HCT116 (cell line): ENCODE measurements at regions not wholly inside any gene's neighbourhood (a gene's known extent, or its start where the extent isn't known, plus 50 kb on each side); places are given as distances from the start of the nearest gene placed in this dataset.

Experiments used
- ATAC-seq: fragments of 200-7000 bp; cut with Tn5 transposase; 2 replicates; pipeline ENCODE4 v1.9.1; 2020; ENCODE audit warnings: mild to moderate bottlenecking, moderate library complexity
- BruUV-seq: library from RNA; stranded (reverse); fragments of 400-500 nt; replicated peaks from 2 replicates; lab custom pipeline; 2021; lab: Mats Ljungman, UMichigan
- CTCF ChIA-PET: fragments of 300-600 bp; sonication (Branson Sonifier 250); formaldehyde crosslinking; loops from one replicate; lab custom pipeline; 2021; ENCODE audit warnings: antibody characterized with exemption; lab: Charles Lee
- POLR2A ChIA-PET: fragments of 300-600, 350-600 bp; sonication (Branson Sonifier 250); formaldehyde crosslinking; loops from one replicate; lab custom pipeline; 2021; ENCODE audit warnings: antibody characterized with exemption; lab: Charles Lee
- RAD21 ChIA-PET, 2 experiments: fragments of 300-600 bp; sonication (Branson Sonifier 250); formaldehyde crosslinking; loops; one replicate each; lab custom pipeline; 2023; ENCODE audit warnings: low total read pairs in 2 of 2; ENCODE audit not compliant: uncharacterized antibody in 2 of 2, unreplicated experiment in 2 of 2, low non-redundant PET in 1 of 2; lab: Charles Lee
- DNase-seq: peaks from one replicate; pipeline ENCODE4 v3.0.0-alpha.2; 2010; ENCODE audit warnings: low read depth, low spot score
- H2AFZ ChIP-seq: fragments of 200-600 bp; shearing (Covaris generic), sonication (generic); 2 replicates; pipeline ENCODE4 v1.6.1; 2017; ENCODE audit warnings: low read depth, mixed run types, mixed read lengths, antibody characterized with exemption, low read length; ENCODE audit not compliant: poor library complexity, severe bottlenecking
- H3K27ac ChIP-seq: 2 replicates; pipeline ENCODE4 v1.5.1; 2012; ENCODE audit warnings: low read depth, low read length
- H3K27me3 ChIP-seq: fragments of 200-600 bp; sonication (generic); 2 replicates; pipeline ENCODE4 v1.6.1; 2016; ENCODE audit warnings: mixed run types, low read length, mixed read lengths; ENCODE audit not compliant: insufficient read depth
- H3K36me3 ChIP-seq, 2 experiments: fragments of 200-500 bp in 1 of 2; fragments of 200-600 bp in 1 of 2; sonication (Bioruptor generic) in 1 of 2; sonication (generic) in 1 of 2; 2 replicates each; pipeline versions ENCODE4 v1.5.1 to v1.6.1; 2014 to 2016; ENCODE audit warnings: low read length in 2 of 2, inconsistent platforms in 1 of 2, mixed read lengths in 1 of 2, mixed run types in 1 of 2; ENCODE audit not compliant: insufficient read depth in 2 of 2, control insufficient read depth in 1 of 2
- H3K4me1 ChIP-seq, 2 experiments: fragments of 200-600 bp in 1 of 2; sonication (generic) in 1 of 2; 2 replicates each; pipeline versions ENCODE4 v1.5.1 to v1.6.1; 2012 to 2017; ENCODE audit warnings: low read length in 2 of 2, inconsistent platforms in 1 of 2, mild to moderate bottlenecking in 1 of 2, mixed read lengths in 1 of 2, mixed run types in 1 of 2, moderate library complexity in 1 of 2; ENCODE audit not compliant: insufficient read depth in 2 of 2, control insufficient read depth in 1 of 2
- H3K4me2 ChIP-seq: fragments of 200-600 bp; sonication (generic); 2 replicates; pipeline ENCODE4 v1.6.1; 2017; ENCODE audit warnings: mixed run types, low read length, mixed read lengths
- H3K4me3 ChIP-seq, 2 experiments: fragments of 200-600 bp in 1 of 2; sonication (generic) in 1 of 2; replicated peaks in 1 of 2; 2 replicates each; pipeline ENCODE4 v1.5.1; 2011 to 2016; ENCODE audit warnings: low read length in 2 of 2, control low read depth in 1 of 2, low read depth in 1 of 2, mild to moderate bottlenecking in 1 of 2, mixed read lengths in 1 of 2, mixed run types in 1 of 2
- H3K79me2 ChIP-seq: fragments of 200-600 bp; sonication (generic); 2 replicates; pipeline ENCODE4 v1.6.1; 2017; ENCODE audit warnings: mild to moderate bottlenecking, mixed run types, low read length, moderate library complexity, mixed read lengths; ENCODE audit not compliant: insufficient read depth
- H3K9ac ChIP-seq: fragments of 200-600 bp; sonication (generic); 2 replicates; pipeline ENCODE4 v1.6.1; 2016; ENCODE audit warnings: low read length, mixed read lengths
- H3K9me2 ChIP-seq: fragments of 200-600 bp; sonication (generic), shearing (Covaris generic); 2 replicates; pipeline ENCODE4 v1.6.1; 2017; ENCODE audit warnings: mixed run types, mild to moderate bottlenecking, moderate library complexity; ENCODE audit not compliant: insufficient read depth
- H3K9me3 ChIP-seq, 2 experiments: fragments of 200-500 bp in 1 of 2; fragments of 200-600 bp in 1 of 2; sonication (Bioruptor generic) in 1 of 2; sonication (generic) in 1 of 2; 2 replicates each; pipeline ENCODE4 v1.6.1; 2014 to 2017; ENCODE audit warnings: low read length in 2 of 2, mixed read lengths in 2 of 2, inconsistent platforms in 1 of 2, low read depth in 1 of 2, mild to moderate bottlenecking in 1 of 2, mixed run types in 1 of 2, moderate library complexity in 1 of 2; ENCODE audit not compliant: control insufficient read depth in 1 of 2, insufficient read depth in 1 of 2
- H4K20me1 ChIP-seq: fragments of 200-600 bp; sonication (generic), shearing (Covaris generic); 2 replicates; pipeline ENCODE4 v1.6.1; 2017; ENCODE audit warnings: mixed run types, mild to moderate bottlenecking, moderate library complexity; ENCODE audit not compliant: insufficient read depth
- CBX3 ChIP-seq: IDR thresholded peaks from 2 replicates; pipeline ENCODE4 v1.6.1; 2012; ENCODE audit warnings: low read depth
- CEBPB ChIP-seq: IDR thresholded peaks from 2 replicates; pipeline ENCODE4 v1.6.1; 2012; ENCODE audit warnings: low read depth
- EGR1 ChIP-seq: IDR thresholded peaks from 2 replicates; pipeline ENCODE4 v1.6.1; 2012; ENCODE audit warnings: low read depth
- ELF1 ChIP-seq: IDR thresholded peaks from 2 replicates; pipeline ENCODE4 v1.6.1; 2012; ENCODE audit warnings: low read depth, borderline replicate concordance
- EZH2 ChIP-seq: fragments of 200-600 bp; sonication (generic); IDR thresholded peaks from 2 replicates; pipeline ENCODE4 v1.6.1; 2017; ENCODE audit warnings: antibody characterized with exemption, mixed run types
- EZH2phosphoT487 ChIP-seq: fragments of 200-600 bp; IDR thresholded peaks from 2 replicates; pipeline ENCODE4 v1.6.1; 2018; ENCODE audit warnings: antibody characterized with exemption, borderline replicate concordance
- FOSL1 ChIP-seq: IDR thresholded peaks from 2 replicates; pipeline ENCODE4 v1.6.1; 2012; ENCODE audit warnings: low read depth
- JUND ChIP-seq: IDR thresholded peaks from 2 replicates; pipeline ENCODE4 v1.6.1; 2012
- POLR2A ChIP-seq: IDR thresholded peaks from 2 replicates; pipeline ENCODE4 v1.7.0; 2011; ENCODE audit warnings: borderline replicate concordance; ENCODE audit not compliant: insufficient read depth, insufficient read length; ENCODE audit errors: extremely low read depth
- POLR2AphosphoS5 ChIP-seq: IDR thresholded peaks from 2 replicates; pipeline ENCODE4 v1.6.1; 2011; ENCODE audit warnings: mild to moderate bottlenecking, low read depth, low read length, moderate library complexity
- RAD21 ChIP-seq: IDR thresholded peaks from 2 replicates; pipeline ENCODE4 v1.6.1; 2012; ENCODE audit warnings: low read depth, mild to moderate bottlenecking
- SIN3A ChIP-seq: IDR thresholded peaks from 2 replicates; pipeline ENCODE4 v1.6.1; 2012; ENCODE audit warnings: low read depth
- SP1 ChIP-seq: IDR thresholded peaks from 2 replicates; pipeline ENCODE4 v1.6.1; 2012; ENCODE audit warnings: low read depth
- SRF ChIP-seq: IDR thresholded peaks from 2 replicates; pipeline ENCODE4 v1.6.1; 2012; ENCODE audit warnings: low read depth
- YY1 ChIP-seq: IDR thresholded peaks from 2 replicates; pipeline ENCODE4 v1.6.1; 2011; ENCODE audit warnings: low read length, low read depth, moderate library complexity, mild to moderate bottlenecking; ENCODE audit not compliant: insufficient replicate concordance; ENCODE audit errors: extremely low read depth
- intact Hi-C: fragments of 100-400 bp; cut with micrococcal nuclease; formaldehyde crosslinking; loops from 2 replicates; pipeline ENCODE4 v1.10.0; 2022
- TF ChIP-seq, protein P1 (sequence below), 3 experiments: fragments of 200-600 bp in 1 of 3; sonication (generic) in 1 of 3; IDR thresholded peaks in 2 of 3; conservative IDR thresholded peaks in 1 of 3; 2 replicates each; pipeline ENCODE4 v1.5.1; 2012 to 2017; ENCODE audit warnings: low read depth in 2 of 3, low read length in 2 of 3, antibody characterized with exemption in 1 of 3, borderline replicate concordance in 1 of 3, control low read depth in 1 of 3, mild to moderate bottlenecking in 1 of 3, mixed read lengths in 1 of 3, mixed run types in 1 of 3, moderate library complexity in 1 of 3; ENCODE audit not compliant: insufficient read depth in 1 of 3

DNA sequence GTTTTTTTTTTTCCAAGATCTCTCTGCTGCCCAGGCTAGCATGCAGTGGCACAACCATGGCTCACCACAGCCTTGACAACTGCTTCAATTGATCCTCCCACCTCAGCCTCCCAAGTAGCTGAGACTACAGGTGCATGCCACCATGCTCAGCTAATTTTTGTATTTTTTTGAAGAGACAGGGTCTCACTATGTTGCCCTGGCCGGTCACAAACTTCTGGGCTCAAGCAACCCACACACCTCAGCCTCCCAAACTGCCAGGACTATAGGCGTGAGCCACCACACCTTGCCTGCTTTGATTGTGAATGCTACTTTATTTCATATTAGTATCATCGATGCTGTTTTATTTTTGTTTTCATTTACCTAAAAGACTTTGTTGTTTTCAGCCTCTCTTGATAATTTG lies 81.5 kb upstream of the GNAZ start:
- Histone ChIP-seq H2AFZ (no peak overlapping the region), H3K4me1 (no peaks in the 10 kb centered on the region), H3K4me2 (no peak overlapping the region), H3K27me3 (no peaks in the 10 kb centered on the region), H3K9me3 (no peaks in the 10 kb centered on the region), H3K9me2 (no peaks in the 10 kb centered on the region), H3K36me3 (no peaks in the 10 kb centered on the region), H3K79me2 (no peaks in the 10 kb centered on the region), H4K20me1 (no peaks in the 10 kb centered on the region), H3K27ac (no peak overlapping the region), H3K4me3 (no peak overlapping the region), H3K9ac (no peak overlapping the region)
- TF ChIP-seq, protein P1, sequence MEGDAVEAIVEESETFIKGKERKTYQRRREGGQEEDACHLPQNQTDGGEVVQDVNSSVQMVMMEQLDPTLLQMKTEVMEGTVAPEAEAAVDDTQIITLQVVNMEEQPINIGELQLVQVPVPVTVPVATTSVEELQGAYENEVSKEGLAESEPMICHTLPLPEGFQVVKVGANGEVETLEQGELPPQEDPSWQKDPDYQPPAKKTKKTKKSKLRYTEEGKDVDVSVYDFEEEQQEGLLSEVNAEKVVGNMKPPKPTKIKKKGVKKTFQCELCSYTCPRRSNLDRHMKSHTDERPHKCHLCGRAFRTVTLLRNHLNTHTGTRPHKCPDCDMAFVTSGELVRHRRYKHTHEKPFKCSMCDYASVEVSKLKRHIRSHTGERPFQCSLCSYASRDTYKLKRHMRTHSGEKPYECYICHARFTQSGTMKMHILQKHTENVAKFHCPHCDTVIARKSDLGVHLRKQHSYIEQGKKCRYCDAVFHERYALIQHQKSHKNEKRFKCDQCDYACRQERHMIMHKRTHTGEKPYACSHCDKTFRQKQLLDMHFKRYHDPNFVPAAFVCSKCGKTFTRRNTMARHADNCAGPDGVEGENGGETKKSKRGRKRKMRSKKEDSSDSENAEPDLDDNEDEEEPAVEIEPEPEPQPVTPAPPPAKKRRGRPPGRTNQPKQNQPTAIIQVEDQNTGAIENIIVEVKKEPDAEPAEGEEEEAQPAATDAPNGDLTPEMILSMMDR (IDR thresholded peaks at IDR 0.05 in 2 of 3, conservative IDR thresholded peaks at IDR 0.05 in 1 of 3; ENCODE audit: borderline replicate concordance in 1 of 3, insufficient read depth in 1 of 3, low read depth in 2 of 3, low read length in 2 of 3), result no peak
- no peak for TF ChIP-seq EZH2phosphoT487
- TF ChIP-seq POLR2A, result no peak
- TF ChIP-seq RAD21, result no peak
- TF ChIP-seq ELF1, result no peak
- no peak for TF ChIP-seq YY1
- TF ChIP-seq EGR1, result no peak
- no peak for TF ChIP-seq EZH2
- no peak for TF ChIP-seq POLR2AphosphoS5
- TF ChIP-seq SP1, result no peak
- no peak for TF ChIP-seq JUND
- no peak for TF ChIP-seq CBX3
- TF ChIP-seq SIN3A, result no peak
- no peak for TF ChIP-seq FOSL1
- TF ChIP-seq CEBPB, result no peak
- TF ChIP-seq SRF, result no peak
- RAD21 ChIA-PET, result no interaction called here
- intact Hi-C loops, result no loop called here
- ATAC-seq, result no peak
- POLR2A ChIA-PET, result no interaction called here
- DNase-seq, result no peak
- BruUV-seq, result no TSS peak
- CTCF ChIA-PET, result no interaction called here
